ENCODE measurements at regions not wholly inside any gene's neighbourhood (a gene's known extent, or its start where the extent isn't known, plus 50 kb on each side); places are given as distances from the start of the nearest gene placed in this dataset.

DNA sequence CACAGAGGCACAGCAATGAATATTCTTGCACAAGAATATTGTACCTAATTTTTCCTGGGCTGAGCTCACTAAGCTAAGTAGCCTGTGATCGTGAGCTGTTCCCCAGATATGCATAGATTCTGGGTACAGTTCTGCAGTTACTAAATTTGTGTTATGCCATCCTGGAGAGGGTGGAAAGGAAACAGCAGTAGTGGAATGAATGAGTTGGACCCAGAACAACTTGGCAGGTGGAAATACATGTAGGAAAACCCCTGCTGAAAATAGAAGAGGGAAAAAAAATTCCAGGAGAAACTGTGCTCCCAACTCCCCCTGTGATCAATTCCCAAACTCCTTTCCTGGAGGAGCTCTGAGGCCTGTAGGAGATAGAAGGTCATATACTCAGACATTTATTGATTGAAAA, 181.5 kb upstream of the MGAT5 start:
- Histone ChIP-seq H3K9me3 (replicated peaks; ENCODE audit: control insufficient read depth, insufficient read depth, low read depth, low read length) (no peaks in the 10 kb centered on the region), H3K4me2 (ENCODE audit: insufficient read depth, low read length) (no peak overlapping the region), H3K9me1 (ENCODE audit: control insufficient read depth, insufficient read depth, low read length) (no peaks in the 10 kb centered on the region), H3K4me1 (replicated peaks in 1 of 2; ENCODE audit: control insufficient read depth in 2 of 2, insufficient read depth in 2 of 2, low read length in 2 of 2) (no peaks in the 10 kb centered on the region), H2AFZ (ENCODE audit: low read depth, low read length) (no peak overlapping the region), H3K9ac (ENCODE audit: insufficient read depth in 1 of 2, low read depth in 2 of 2, low read length in 2 of 2) (no peak overlapping the region), H4K20me1 (replicated peaks; ENCODE audit: control insufficient read depth, insufficient read depth, low read length) (no peaks in the 10 kb centered on the region), H3K36me3 (ENCODE audit: control insufficient read depth, insufficient read depth, low read length) (no peaks in the 10 kb centered on the region), H3K27me3 (ENCODE audit: control insufficient read depth in 2 of 2, insufficient read depth in 2 of 2, low read length in 2 of 2) (peaks cover 0 to 9% of the 10 kb centered on the region in 2 experiments; a peak in 2 of 5 replicates), H3K79me2 (ENCODE audit: control insufficient read depth, insufficient read depth, low read length) (no peaks in the 10 kb centered on the region), H3K27ac (ENCODE audit: extremely low read depth, low read depth, low read length) (no peak overlapping the region), H3K4me3 (no peak overlapping the region)
- POLR2A ChIA-PET = no interaction called here
- in situ Hi-C loops (cut with MboI) (no loop called here), intact Hi-C loops (cut with micrococcal nuclease) (loop anchor here (10.0 kb wide), 1 partner anchor 188 kb away; no protein-coding TSS in a partner anchor)
- CTCF ChIA-PET (ENCODE audit: low intra/inter-chr PET ratio) = no interaction called here
- FAIRE-seq (no peak), ATAC-seq (no peak), DNase-seq (ENCODE audit: extremely low read depth in 1 of 4, low spot score in 3 of 4) (no peak)
- BruUV-seq (replicated peaks) = no TSS peak
- WGBS (ENCODE audit: insufficient coverage, low coverage, missing lambda C conversion rate) = 0% methylated on average over 1 of the region's 1 CpG
- TF ChIP-seq SMARCA4 (IDR thresholded peaks at IDR 0.05) = no peak
- TF ChIP-seq HMGN3 (IDR thresholded peaks at IDR 0.05; ENCODE audit: borderline replicate concordance, extremely low read depth, insufficient read length, low read depth, low read length) = no peak
- TF ChIP-seq RFX1 (IDR thresholded peaks at IDR 0.05) = no peak
- no peak for TF ChIP-seq CHD7 (IDR thresholded peaks at IDR 0.05; ENCODE audit: low read depth, low read length)
- TF ChIP-seq BDP1 (IDR thresholded peaks at IDR 0.05; ENCODE audit: insufficient read depth, insufficient read length) = no peak
- no peak for TF ChIP-seq CREB3 (tag; conservative IDR thresholded peaks at IDR 0.05; ENCODE audit: low read depth)
- TF ChIP-seq JUND (IDR thresholded peaks at IDR 0.05; ENCODE audit: borderline replicate concordance, low read depth, low read length) = no peak
- TF ChIP-seq JUND (tag; IDR thresholded peaks at IDR 0.05; ENCODE audit: borderline replicate concordance, low read depth, low read length) = no peak
- TF ChIP-seq TRIM25 (IDR thresholded peaks at IDR 0.05; ENCODE audit: borderline replicate concordance) = no peak
